Amygdala (tissue), 56 donors: ENCODE measurements at regions not wholly inside any gene's neighbourhood (a gene's known extent, or its start where the extent isn't known, plus 50 kb on each side); places are given as distances from the start of the nearest gene placed in this dataset.
"Not testable (repeated sequence)": the region's sequence is repeated elsewhere in the genome, so short reads cannot be mapped to it uniquely, and the experiment has no call there.

Source experiments
- DNase-seq, 56 donors: peaks; one replicate each; lab custom pipeline; 2025; lab: John Stamatoyannopoulos, UW

GRCh38 chr5:15346738-15347137 lies 153.2 kb upstream of the FBXL7 start:
- no peak for DNase-seq

GRCh38 chr5:15344954-15345353 lies 155.0 kb upstream of the FBXL7 start:
- DNase-seq: no peak

- DNase-seq: no peak
Observed at GRCh38 chr5:15338546-15338945, 161.4 kb upstream of the FBXL7 start.

GRCh38 chr5:15334551-15335266 lies 165.3 kb upstream of the FBXL7 start:
- DNase-seq: no peak

- no peak for DNase-seq
Observed at GRCh38 chr5:15333091-15333490, 166.9 kb upstream of the FBXL7 start.

- DNase-seq: no peak
Observed at GRCh38 chr5:15326932-15327331, 173.0 kb upstream of the FBXL7 start.

GRCh38 chr5:15326471-15326870 lies 173.5 kb upstream of the FBXL7 start:
- DNase-seq: no peak

GRCh38 chr5:15322421-15322820 lies 177.6 kb upstream of the FBXL7 start:
- no peak for DNase-seq

GRCh38 chr5:15321776-15322175 lies 178.2 kb upstream of the FBXL7 start:
- DNase-seq: no peak

GRCh38 chr5:15320871-15321270 lies 179.1 kb upstream of the FBXL7 start:
- peak in 43 of 56 donors; percentile 0 to 72 (median 25) for DNase-seq

GRCh38 chr5:15304914-15305834 lies 194.8 kb upstream of the FBXL7 start:
- no peak for DNase-seq

- no peak for DNase-seq
Observed at GRCh38 chr5:15304066-15304731, 195.8 kb upstream of the FBXL7 start.

GRCh38 chr5:15300141-15300540 lies 199.8 kb upstream of the FBXL7 start:
- no peak for DNase-seq

- no peak for DNase-seq
Observed at GRCh38 chr5:15290953-15291352, 209.0 kb upstream of the FBXL7 start.

GRCh38 chr5:15286650-15287049 lies 213.3 kb upstream of the FBXL7 start:
- peak in 17 of 56 donors; percentile 5 to 58 (median 23) for DNase-seq

- peak in 10 of 56 donors; percentile 2 to 27 (median 7) for DNase-seq
Observed at GRCh38 chr5:15285901-15286583, 213.9 kb upstream of the FBXL7 start.

- no peak for DNase-seq
Observed at GRCh38 chr5:15284706-15285105, 215.3 kb upstream of the FBXL7 start.

GRCh38 chr5:15283076-15283475 lies 216.9 kb upstream of the FBXL7 start:
- DNase-seq: no peak

- DNase-seq: no peak
Observed at GRCh38 chr5:15282611-15283010, 217.4 kb upstream of the FBXL7 start.

- DNase-seq: not testable (repeated sequence)
Observed at GRCh38 chr5:15271596-15271995, 228.4 kb upstream of the FBXL7 start.

- no peak for DNase-seq
Observed at GRCh38 chr5:15267966-15268365, 232.0 kb upstream of the FBXL7 start.
